Activated B cell treated with CpG ODN at 0.5 μM for 24 hours (primary cell): ENCODE measurements at regions not wholly inside any gene's neighbourhood (a gene's known extent, or its start where the extent isn't known, plus 50 kb on each side); places are given as distances from the start of the nearest gene placed in this dataset.

Source experiments
- ATAC-seq: fragments of 200-7000 bp; cut with Tn5 transposase; one replicate; pipeline ENCODE4 v1.10.0; 2021; ENCODE audit warnings: low read depth, mild to moderate bottlenecking, moderate library complexity
- CTCF ChIA-PET: fragments of 350-600 bp; sonication (Branson Sonifier 250); formaldehyde crosslinking; loops from one replicate; lab custom pipeline; 2021; ENCODE audit warnings: antibody characterized with exemption; lab: Charles Lee
- POLR2A ChIA-PET: fragments of 350-600 bp; sonication (Branson Sonifier 250); formaldehyde crosslinking; loops from one replicate; lab custom pipeline; 2021; ENCODE audit warnings: antibody characterized with exemption; lab: Charles Lee
- DNase-seq: peaks from one replicate; pipeline ENCODE4 v3.0.0; 2022
- H3K27ac Mint-ChIP-seq: one replicate; pipeline ENCODE4 v1.8.0; 2020; ENCODE audit warnings: mixed read lengths
- H3K27me3 Mint-ChIP-seq: one replicate; pipeline ENCODE4 v1.8.0; 2021; ENCODE audit warnings: mixed read lengths
- H3K36me3 Mint-ChIP-seq: one replicate; pipeline ENCODE4 v1.8.0; 2021; ENCODE audit warnings: low read depth, mixed read lengths
- H3K4me1 Mint-ChIP-seq: one replicate; pipeline ENCODE4 v1.8.0; 2021; ENCODE audit warnings: mixed read lengths
- H3K4me3 Mint-ChIP-seq: one replicate; pipeline ENCODE4 v1.8.0; 2020; ENCODE audit warnings: mild to moderate bottlenecking, mixed read lengths
- H3K9me3 Mint-ChIP-seq: one replicate; pipeline ENCODE4 v1.8.0; 2020; ENCODE audit warnings: mixed read lengths
- CTCF ChIP-seq: fragments of 200-600 bp; IDR thresholded peaks from one replicate; pipeline ENCODE4 v1.8.0; 2022; ENCODE audit warnings: antibody characterized with exemption, mild to moderate bottlenecking
- intact Hi-C: fragments of 100-400 bp; cut with micrococcal nuclease; formaldehyde crosslinking; loops from one replicate; pipeline ENCODE4 v1.15.1; 2024

- Mint-ChIP-seq H3K36me3 (no peaks in the 10 kb centered on the region), H3K27me3 (no peaks in the 10 kb centered on the region), H3K4me3 (no peak overlapping the region), H3K27ac (no peak overlapping the region), H3K9me3 (no peaks in the 10 kb centered on the region), H3K4me1 (no peaks in the 10 kb centered on the region)
- ChIA-PET CTCF (no interaction called here), POLR2A (no interaction called here)
- no peak for DNase-seq
- TF ChIP-seq CTCF: no peak
- no peak for ATAC-seq
- intact Hi-C loops: no loop called here
These were observed 317.6 kb downstream of the LRIG3 start for GRCh38 chr12:58602736-58603135.

- Mint-ChIP-seq H3K4me1 (no peaks in the 10 kb centered on the region), H3K27ac (no peak overlapping the region), H3K27me3 (no peaks in the 10 kb centered on the region), H3K36me3 (no peaks in the 10 kb centered on the region), H3K4me3 (no peak overlapping the region), H3K9me3 (peaks cover under 1% of the 10 kb centered on the region)
- no peak for ATAC-seq
- intact Hi-C loops: no loop called here
- POLR2A ChIA-PET: no interaction called here
- CTCF ChIA-PET: no interaction called here
- TF ChIP-seq CTCF: no peak
- no peak for DNase-seq
These were observed 312.5 kb downstream of the LRIG3 start for GRCh38 chr12:58607805-58608204.

GRCh38 chr12:58608711-58609110, 311.6 kb downstream of the LRIG3 start:
- no peaks in the 10 kb centered on the region for H3K4me1 Mint-ChIP-seq
- no peak overlapping the region for H3K4me3 Mint-ChIP-seq
- H3K36me3 Mint-ChIP-seq: no peaks in the 10 kb centered on the region
- no peak for DNase-seq
- ChIA-PET POLR2A (no interaction called here), CTCF (no interaction called here)
- peaks cover 2% of the 10 kb centered on the region for H3K9me3 Mint-ChIP-seq
- no peak overlapping the region for H3K27ac Mint-ChIP-seq
- intact Hi-C loops: no loop called here
- H3K27me3 Mint-ChIP-seq: no peaks in the 10 kb centered on the region
- no peak for TF ChIP-seq CTCF
- no peak for ATAC-seq

DNA sequence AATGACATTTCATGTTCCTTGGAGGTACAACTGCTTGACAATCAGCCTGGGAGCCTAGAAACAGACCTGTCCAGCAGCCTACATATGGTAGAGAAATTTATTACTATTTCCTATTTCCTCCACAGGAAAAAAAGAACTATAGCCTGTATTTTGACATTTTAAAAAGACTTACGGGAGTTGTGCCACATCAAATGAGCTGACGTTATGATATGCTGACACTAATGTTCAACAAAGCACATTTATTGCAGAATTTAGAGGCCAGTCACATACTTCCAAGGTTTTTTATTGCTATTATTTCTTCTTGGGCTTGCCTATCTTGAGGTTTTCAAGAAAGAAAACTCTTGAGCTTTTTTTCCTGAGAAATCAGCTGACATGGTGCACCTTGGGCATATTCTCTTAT, 305.3 kb downstream of the LRIG3 start:
- intact Hi-C loops: no loop called here
- ChIA-PET POLR2A (no interaction called here), CTCF (no interaction called here)
- ATAC-seq (no peak), DNase-seq (no peak)
- Mint-ChIP-seq H3K9me3 (peaks cover 2% of the 10 kb centered on the region), H3K4me3 (no peak overlapping the region), H3K27me3 (no peaks in the 10 kb centered on the region), H3K4me1 (no peaks in the 10 kb centered on the region), H3K27ac (no peak overlapping the region), H3K36me3 (no peaks in the 10 kb centered on the region)
- no peak for TF ChIP-seq CTCF

DNA sequence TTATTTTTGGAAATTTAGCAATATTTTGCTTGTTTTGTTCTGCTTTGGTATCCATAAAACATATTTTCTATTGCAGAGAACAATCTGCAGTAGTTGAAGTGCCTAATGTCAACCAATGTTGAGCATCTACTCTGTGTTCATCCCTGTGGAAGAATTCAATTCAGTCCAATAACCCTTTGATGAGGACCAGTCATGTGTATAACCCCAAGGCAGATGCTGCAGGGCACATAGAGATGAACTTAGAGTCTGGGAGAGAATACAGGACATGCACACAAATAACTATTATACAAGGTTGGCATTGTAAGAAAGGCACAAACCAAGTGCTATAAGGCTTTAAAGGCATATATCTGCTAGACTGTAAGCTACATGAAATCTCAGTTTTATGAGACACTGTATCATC, 304.7 kb downstream of the LRIG3 start:
- POLR2A ChIA-PET: no interaction called here
- CTCF ChIA-PET: no interaction called here
- no peaks in the 10 kb centered on the region for H3K4me1 Mint-ChIP-seq
- no peak overlapping the region for H3K27ac Mint-ChIP-seq
- H3K27me3 Mint-ChIP-seq: no peaks in the 10 kb centered on the region
- intact Hi-C loops: no loop called here
- H3K9me3 Mint-ChIP-seq: peaks cover 2% of the 10 kb centered on the region
- DNase-seq (no peak), ATAC-seq (no peak)
- no peaks in the 10 kb centered on the region for H3K36me3 Mint-ChIP-seq
- no peak overlapping the region for H3K4me3 Mint-ChIP-seq
- TF ChIP-seq CTCF: no peak
